Stimulated activated effector memory CD8-positive, alpha-beta T cell treated with anti-CD3 and anti-CD28 coated beads, Interleukin-12 subunit alpha, Interleukin-12 subunit beta, amount 100 ng/mL, for 72 hours (primary cell): ENCODE measurements at regions not wholly inside any gene's neighbourhood (a gene's known extent, or its start where the extent isn't known, plus 50 kb on each side); places are given as distances from the start of the nearest gene placed in this dataset.
"Not testable (repeated sequence)": the region's sequence is repeated elsewhere in the genome, so short reads cannot be mapped to it uniquely, and the experiment has no call there.

Experiments used
- ATAC-seq: fragments of 150-1000 bp; cut with Tn5 transposase; 2 replicates; pipeline ENCODE4 v1.10.0; 2021
- DNase-seq, 2 donors: peaks; one replicate each; pipeline ENCODE4 v3.0.0; 2021 to 2022; ENCODE audit warnings: low spot score in 2 of 2
- H3K27ac Mint-ChIP-seq: one replicate; pipeline ENCODE4 v1.8.0; 2022; ENCODE audit warnings: mild to moderate bottlenecking, mixed read lengths
- H3K36me3 Mint-ChIP-seq: one replicate; pipeline ENCODE4 v1.8.0; 2022; ENCODE audit warnings: mild to moderate bottlenecking, mixed read lengths
- H3K4me1 Mint-ChIP-seq: one replicate; pipeline ENCODE4 v1.8.0; 2022; ENCODE audit warnings: mixed read lengths
- H3K4me3 Mint-ChIP-seq: one replicate; pipeline ENCODE4 v1.8.0; 2022; ENCODE audit warnings: mild to moderate bottlenecking, mixed read lengths
- H3K9me3 Mint-ChIP-seq: one replicate; pipeline ENCODE4 v1.8.0; 2022; ENCODE audit warnings: mixed read lengths

GRCh38 chr7:85384392-85384791 lies 197.5 kb upstream of the SEMA3D start:
- Mint-ChIP-seq H3K4me3 (no peak overlapping the region), H3K9me3 (peaks cover 8% of the 10 kb centered on the region), H3K27ac (no peak overlapping the region), H3K4me1 (no peaks in the 10 kb centered on the region), H3K36me3 (no peaks in the 10 kb centered on the region)
- DNase-seq (no peak), ATAC-seq (no peak)

- no peaks in the 10 kb centered on the region for H3K4me1 Mint-ChIP-seq
- H3K4me3 Mint-ChIP-seq, result no peak overlapping the region
- no peak for ATAC-seq
- no peaks in the 10 kb centered on the region for H3K36me3 Mint-ChIP-seq
- H3K27ac Mint-ChIP-seq, result no peak overlapping the region
- no peak for DNase-seq
- H3K9me3 Mint-ChIP-seq, result peaks cover 14% of the 10 kb centered on the region
These were observed 194.4 kb upstream of the SEMA3D start for GRCh38 chr7:85381212-85381611.

- DNase-seq (no peak), ATAC-seq (no peak)
- Mint-ChIP-seq H3K9me3 (peaks cover 12% of the 10 kb centered on the region), H3K4me1 (no peaks in the 10 kb centered on the region), H3K27ac (no peak overlapping the region), H3K36me3 (no peaks in the 10 kb centered on the region), H3K4me3 (no peak overlapping the region)
These were observed 189.7 kb upstream of the SEMA3D start for GRCh38 chr7:85376589-85376988.

GRCh38 chr7:85356916-85357315 lies 170.1 kb upstream of the SEMA3D start:
- DNase-seq, result no peak
- no peaks in the 10 kb centered on the region for H3K4me1 Mint-ChIP-seq
- H3K27ac Mint-ChIP-seq, result no peak overlapping the region
- H3K4me3 Mint-ChIP-seq, result no peak overlapping the region
- H3K36me3 Mint-ChIP-seq, result no peaks in the 10 kb centered on the region
- peaks cover 13% of the 10 kb centered on the region for H3K9me3 Mint-ChIP-seq
- ATAC-seq, result no peak

- ATAC-seq (no peak), DNase-seq (no peak)
- H3K36me3 Mint-ChIP-seq, result no peaks in the 10 kb centered on the region
- H3K9me3 Mint-ChIP-seq, result peaks cover 23% of the 10 kb centered on the region
- no peak overlapping the region for H3K4me3 Mint-ChIP-seq
- no peak overlapping the region for H3K27ac Mint-ChIP-seq
- no peaks in the 10 kb centered on the region for H3K4me1 Mint-ChIP-seq
These were observed 156.6 kb upstream of the SEMA3D start for GRCh38 chr7:85343484-85343883.

GRCh38 chr7:85342781-85343180 lies 155.9 kb upstream of the SEMA3D start:
- Mint-ChIP-seq H3K27ac (no peak overlapping the region), H3K4me1 (no peaks in the 10 kb centered on the region), H3K9me3 (peaks cover 23% of the 10 kb centered on the region), H3K36me3 (no peaks in the 10 kb centered on the region), H3K4me3 (no peak overlapping the region)
- ATAC-seq (no peak), DNase-seq (no peak)

GRCh38 chr7:85341973-85342372 lies 155.1 kb upstream of the SEMA3D start:
- Mint-ChIP-seq H3K9me3 (peaks cover 25% of the 10 kb centered on the region), H3K36me3 (no peaks in the 10 kb centered on the region), H3K4me3 (no peak overlapping the region), H3K4me1 (no peaks in the 10 kb centered on the region), H3K27ac (no peak overlapping the region)
- no peak for DNase-seq
- no peak for ATAC-seq

- no peak for ATAC-seq
- H3K36me3 Mint-ChIP-seq, result no peaks in the 10 kb centered on the region
- no peak overlapping the region for H3K4me3 Mint-ChIP-seq
- no peaks in the 10 kb centered on the region for H3K4me1 Mint-ChIP-seq
- no peak for DNase-seq
- H3K9me3 Mint-ChIP-seq, result peaks cover 25% of the 10 kb centered on the region
- H3K27ac Mint-ChIP-seq, result no peak overlapping the region
These were observed 154.3 kb upstream of the SEMA3D start for GRCh38 chr7:85341121-85341520.

- H3K27ac Mint-ChIP-seq, result no peak overlapping the region
- no peaks in the 10 kb centered on the region for H3K4me1 Mint-ChIP-seq
- no peaks in the 10 kb centered on the region for H3K36me3 Mint-ChIP-seq
- DNase-seq (no peak), ATAC-seq (no peak)
- peaks cover 20% of the 10 kb centered on the region for H3K9me3 Mint-ChIP-seq
- H3K4me3 Mint-ChIP-seq, result no peak overlapping the region
These were observed 149.2 kb upstream of the SEMA3D start for GRCh38 chr7:85336086-85336485.

- not testable (repeated sequence) for H3K27ac Mint-ChIP-seq, DNase-seq, H3K36me3 Mint-ChIP-seq, ATAC-seq, H3K4me3 Mint-ChIP-seq, H3K4me1 Mint-ChIP-seq
- peaks cover 16% of the 10 kb centered on the region for H3K9me3 Mint-ChIP-seq
These were observed 148.3 kb upstream of the SEMA3D start for GRCh38 chr7:85335113-85335512.

GRCh38 chr7:85328456-85328998 lies 141.7 kb upstream of the SEMA3D start:
- DNase-seq (no peak), ATAC-seq (no peak)
- Mint-ChIP-seq H3K36me3 (no peaks in the 10 kb centered on the region), H3K4me3 (no peak overlapping the region), H3K4me1 (no peaks in the 10 kb centered on the region), H3K9me3 (peaks cover 11% of the 10 kb centered on the region), H3K27ac (no peak overlapping the region)

GRCh38 chr7:85324145-85324799 lies 137.4 kb upstream of the SEMA3D start:
- no peaks in the 10 kb centered on the region for H3K36me3 Mint-ChIP-seq
- no peaks in the 10 kb centered on the region for H3K4me1 Mint-ChIP-seq
- no peak overlapping the region for H3K4me3 Mint-ChIP-seq
- peaks cover 22% of the 10 kb centered on the region for H3K9me3 Mint-ChIP-seq
- H3K27ac Mint-ChIP-seq, result no peak overlapping the region
- ATAC-seq (no peak), DNase-seq (no peak)

GRCh38 chr7:85322252-85322651 lies 135.4 kb upstream of the SEMA3D start:
- DNase-seq (no peak), ATAC-seq (no peak)
- Mint-ChIP-seq H3K4me3 (no peak overlapping the region), H3K9me3 (peaks cover 29% of the 10 kb centered on the region), H3K36me3 (no peaks in the 10 kb centered on the region), H3K4me1 (no peaks in the 10 kb centered on the region), H3K27ac (no peak overlapping the region)

GRCh38 chr7:85320699-85321476 lies 134.0 kb upstream of the SEMA3D start:
- Mint-ChIP-seq H3K4me3 (no peak overlapping the region), H3K4me1 (no peaks in the 10 kb centered on the region), H3K27ac (no peak overlapping the region), H3K36me3 (no peaks in the 10 kb centered on the region), H3K9me3 (peaks cover 26% of the 10 kb centered on the region)
- no peak for DNase-seq
- ATAC-seq, result no peak

- no peak overlapping the region for H3K4me3 Mint-ChIP-seq
- H3K36me3 Mint-ChIP-seq, result no peaks in the 10 kb centered on the region
- ATAC-seq, result no peak
- no peaks in the 10 kb centered on the region for H3K4me1 Mint-ChIP-seq
- H3K9me3 Mint-ChIP-seq, result peaks cover 17% of the 10 kb centered on the region
- no peak overlapping the region for H3K27ac Mint-ChIP-seq
- DNase-seq, result no peak
These were observed 129.6 kb upstream of the SEMA3D start for GRCh38 chr7:85316489-85316888.

GRCh38 chr7:85310301-85310700 lies 123.4 kb upstream of the SEMA3D start:
- DNase-seq (no peak), ATAC-seq (no peak)
- H3K4me3 Mint-ChIP-seq, result no peak overlapping the region
- no peaks in the 10 kb centered on the region for H3K36me3 Mint-ChIP-seq
- no peak overlapping the region for H3K27ac Mint-ChIP-seq
- H3K9me3 Mint-ChIP-seq, result peaks cover 14% of the 10 kb centered on the region
- H3K4me1 Mint-ChIP-seq, result no peaks in the 10 kb centered on the region
